AG10803 (cell line): ENCODE measurements at regions not wholly inside any gene's neighbourhood (a gene's known extent, or its start where the extent isn't known, plus 50 kb on each side); places are given as distances from the start of the nearest gene placed in this dataset.
"Not testable (repeated sequence)": the region's sequence is repeated elsewhere in the genome, so short reads cannot be mapped to it uniquely, and the experiment has no call there.

Source experiments
- DNase-seq: peaks from one replicate; pipeline ENCODE4 v3.0.0; 2010; ENCODE audit warnings: low read depth
- H3K4me3 ChIP-seq: 2 replicates; pipeline ENCODE4 v1.5.1; 2011; ENCODE audit warnings: mild to moderate bottlenecking, low read length, control low read depth
- CTCF ChIP-seq: conservative IDR thresholded peaks from 2 replicates; pipeline ENCODE4 v1.5.1; 2011; ENCODE audit warnings: mild to moderate bottlenecking, low read length, control low read depth, inconsistent platforms

DNA sequence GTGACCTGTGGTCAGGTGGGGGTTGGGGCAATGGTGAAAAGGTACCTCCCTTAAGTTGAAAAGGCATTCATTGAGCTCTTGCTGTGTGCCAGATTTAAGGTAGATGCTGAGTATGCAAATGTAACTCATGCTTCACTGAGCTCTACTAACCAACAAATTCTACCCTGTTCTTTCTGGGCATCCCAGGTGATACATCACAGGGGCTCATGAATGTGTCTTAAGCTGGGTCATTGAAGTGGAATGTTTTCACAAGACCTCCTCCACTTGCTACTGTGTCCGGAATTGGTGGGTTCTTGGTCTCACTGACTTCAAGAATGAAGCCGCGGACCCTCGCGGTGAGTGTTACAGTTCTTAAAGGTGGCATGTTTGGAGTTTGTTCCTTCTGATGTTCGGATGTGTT, 362.8 kb upstream of the ZNF462 start:
- no peak for TF ChIP-seq CTCF
- H3K4me3 ChIP-seq = no peak overlapping the region
- DNase-seq = no peak

DNA sequence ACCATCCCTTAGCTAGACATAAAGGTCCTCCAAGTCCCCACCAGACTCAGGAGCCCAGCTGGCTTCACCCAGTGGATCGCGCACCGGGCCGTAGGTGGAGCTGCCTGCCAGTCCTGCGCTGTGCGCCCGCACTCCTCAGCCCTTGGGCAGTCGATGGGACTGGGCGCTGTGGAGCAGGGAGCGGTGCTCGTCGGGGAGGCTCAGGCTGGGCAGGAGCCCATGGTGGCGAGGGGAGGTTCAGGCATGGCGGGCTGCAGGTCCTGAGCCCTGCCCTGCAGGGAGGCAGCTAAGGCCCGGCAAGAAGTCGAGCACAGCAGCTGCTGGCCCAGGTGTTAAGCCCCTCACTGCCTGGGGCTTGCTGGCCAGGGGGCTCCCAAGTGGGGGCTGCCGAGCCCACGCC, 361.8 kb upstream of the ZNF462 start:
- H3K4me3 ChIP-seq, DNase-seq: not testable (repeated sequence)

DNA sequence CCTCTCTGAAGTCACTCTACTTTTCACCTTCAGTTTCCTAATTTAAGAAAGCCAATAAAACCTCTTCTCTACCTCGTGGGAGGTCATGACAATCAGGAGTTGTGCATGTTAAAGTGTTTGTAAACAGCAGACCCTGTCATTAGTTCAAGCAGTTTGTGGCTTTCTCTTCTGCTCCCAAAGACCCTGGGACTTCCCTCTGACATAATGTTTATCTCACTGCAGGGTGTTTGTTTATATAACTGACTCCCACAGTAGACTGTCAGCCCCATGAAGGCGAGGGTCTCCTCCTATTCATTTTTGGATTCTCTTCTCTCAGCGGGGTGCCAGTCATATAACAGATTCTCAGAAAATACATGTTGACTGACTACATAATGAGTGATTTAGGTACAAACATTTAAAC, 360.0 kb upstream of the ZNF462 start:
- H3K4me3 ChIP-seq = no peak overlapping the region
- DNase-seq = no peak
- no peak for TF ChIP-seq CTCF

- no peak overlapping the region for H3K4me3 ChIP-seq
- TF ChIP-seq CTCF = no peak
- no peak for DNase-seq
Measured at GRCh38 chr9:106503759-106504158, 359.2 kb upstream of the ZNF462 start.

- TF ChIP-seq CTCF = no peak
- no peak for DNase-seq
- no peak overlapping the region for H3K4me3 ChIP-seq
Measured at GRCh38 chr9:106526716-106527204, 336.2 kb upstream of the ZNF462 start.

GRCh38 chr9:106528158-106528557, 334.8 kb upstream of the ZNF462 start:
- no peak for DNase-seq
- H3K4me3 ChIP-seq = no peak overlapping the region
- TF ChIP-seq CTCF = no peak

DNA sequence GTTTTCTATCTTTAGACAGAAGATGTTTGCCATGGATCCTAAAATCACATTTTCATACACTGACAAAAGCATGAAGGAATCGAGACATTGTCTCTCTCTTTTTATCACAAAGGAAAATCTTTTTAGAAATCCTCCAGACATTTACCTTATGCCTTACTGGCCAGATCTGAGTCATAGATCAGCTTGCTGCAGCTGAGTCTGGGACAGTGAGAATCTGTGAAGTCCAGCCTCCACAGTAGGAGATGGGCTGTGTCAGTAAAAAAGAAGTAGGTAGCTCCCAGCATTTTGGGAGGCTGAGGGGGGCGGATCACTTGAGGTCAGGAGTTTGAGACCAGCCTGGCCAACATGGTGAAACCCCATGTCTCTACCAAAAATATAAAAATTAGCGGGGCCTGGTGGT, 333.4 kb upstream of the ZNF462 start:
- no peak for DNase-seq
- no peak for TF ChIP-seq CTCF
- H3K4me3 ChIP-seq = no peak overlapping the region

GRCh38 chr9:106531491-106531890, 331.5 kb upstream of the ZNF462 start:
- DNase-seq = no peak
- no peak overlapping the region for H3K4me3 ChIP-seq
- no peak for TF ChIP-seq CTCF
